ENCODE measurements at regions not wholly inside any gene's neighbourhood (a gene's known extent, or its start where the extent isn't known, plus 50 kb on each side); places are given as distances from the start of the nearest gene placed in this dataset.
A peak's percentile ranks its signal among the peaks of the same experiment; 100 is the strongest.

DNA sequence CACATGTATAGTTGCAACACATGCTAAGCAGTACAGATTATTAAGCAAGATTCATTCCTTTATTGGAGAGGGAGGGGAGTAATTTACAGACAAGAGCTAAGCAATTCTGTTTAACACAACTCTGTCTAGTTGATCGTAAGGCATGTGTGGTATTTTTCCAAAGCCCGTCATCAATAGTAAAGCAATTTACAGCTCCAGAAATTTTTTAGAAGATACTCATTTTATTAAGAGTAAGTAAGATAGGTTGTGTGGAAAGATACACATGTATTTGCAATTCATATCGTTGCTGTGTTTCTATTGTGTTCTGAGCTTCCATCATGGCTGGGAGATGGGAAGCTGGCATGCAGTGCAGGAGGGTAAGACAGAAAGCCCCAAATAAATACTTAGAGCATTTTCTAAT, 289.2 kb upstream of the TMEM161B start:
- no peaks in the 10 kb centered on the region for H3K27me3 Mint-ChIP-seq (ENCODE audit: low read depth)

DNA sequence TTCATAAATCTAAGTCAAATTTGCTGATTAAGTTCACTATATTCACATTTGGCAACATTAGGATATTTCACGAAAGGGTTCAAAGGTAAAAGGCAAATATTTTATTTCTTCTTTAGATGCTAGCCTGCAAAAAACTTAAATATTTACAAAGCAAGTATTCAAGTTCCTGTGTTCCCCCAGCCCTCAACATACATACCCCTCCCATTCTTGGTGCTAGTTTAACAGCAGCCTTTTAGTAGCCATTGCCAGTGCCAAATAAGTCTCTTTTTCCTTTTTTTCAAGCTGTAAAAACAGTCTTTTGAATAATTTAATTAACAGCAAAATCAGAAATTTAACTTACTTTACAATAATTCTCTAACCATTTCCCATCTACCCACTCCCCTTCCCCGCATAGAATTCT, 288.5 kb upstream of the TMEM161B start:
- H3K36me3 Mint-ChIP-seq, result no peaks in the 10 kb centered on the region
- DNase-seq (ENCODE audit: low spot score) (no peak), ATAC-seq (no peak)
- H3K4me1 Mint-ChIP-seq, result peaks cover 33% of the 10 kb centered on the region
- H3K27ac Mint-ChIP-seq, result no peak overlapping the region
- ChIA-PET CTCF (interaction anchor here (1.6 kb wide), 1 partner anchor 46 kb away, joined by 3 read pairs; no protein-coding TSS in a partner anchor), POLR2A (interaction anchor here (0.6 kb wide), 1 partner anchor 48 kb away, joined by 4 read pairs; no protein-coding TSS in a partner anchor)
- no peaks in the 10 kb centered on the region for H3K27me3 Mint-ChIP-seq (ENCODE audit: low read depth)
- H3K4me3 Mint-ChIP-seq, result no peak overlapping the region
- TF ChIP-seq HMGA2 (CRISPR knock-in tag; IDR thresholded peaks at IDR 0.05) (no peak), IRF1 (CRISPR knock-in tag; IDR thresholded peaks at IDR 0.05) (no peak), ZNF396 (CRISPR knock-in tag; IDR thresholded peaks at IDR 0.05; ENCODE audit: borderline replicate concordance) (no peak), NFYB (CRISPR knock-in tag; conservative IDR thresholded peaks at IDR 0.05; ENCODE audit: low read depth) (no peak), SOX15 (CRISPR knock-in tag; IDR thresholded peaks at IDR 0.05) (no peak), NR3C1 (CRISPR knock-in tag; conservative IDR thresholded peaks at IDR 0.05; ENCODE audit: low read depth) (no peak), MLX (CRISPR knock-in tag; IDR thresholded peaks at IDR 0.05) (no peak)
- H3K9me3 Mint-ChIP-seq, result no peaks in the 10 kb centered on the region

More for the DNA sequence above, 289.2 kb upstream of the TMEM161B start:
- Mint-ChIP-seq H3K4me1 (peaks cover 29% of the 10 kb centered on the region), H3K36me3 (no peaks in the 10 kb centered on the region), H3K9me3 (no peaks in the 10 kb centered on the region), H3K27ac (no peak overlapping the region), H3K4me3 (no peak overlapping the region)
- ChIA-PET CTCF (interaction anchor here (1.6 kb wide), 1 partner anchor 45 kb away, joined by 3 read pairs; no protein-coding TSS in a partner anchor), POLR2A (no interaction called here)
- no peak for TF ChIP-seq HMGXB4 (CRISPR knock-in tag; IDR thresholded peaks at IDR 0.05)
- no peak for TF ChIP-seq TP53 (CRISPR knock-in tag; IDR thresholded peaks at IDR 0.05)
- no peak for TF ChIP-seq FOXP4 (CRISPR knock-in tag; IDR thresholded peaks at IDR 0.05)
- no peak for TF ChIP-seq NR1H2 (CRISPR knock-in tag; IDR thresholded peaks at IDR 0.05)
- TF ChIP-seq SMAD4 (CRISPR knock-in tag; IDR thresholded peaks at IDR 0.05), result no peak
- TF ChIP-seq ZNF423 (CRISPR knock-in tag; IDR thresholded peaks at IDR 0.05), result no peak
- no peak for TF ChIP-seq ATF1 (CRISPR knock-in tag; IDR thresholded peaks at IDR 0.05)
- no peak for DNase-seq (ENCODE audit: low spot score)
- ATAC-seq, result no peak

- ChIA-PET POLR2A (no interaction called here), CTCF (interaction anchor here (1.1 kb wide), 1 partner anchor 46 kb away, joined by 3 read pairs; no protein-coding TSS in a partner anchor)
- Mint-ChIP-seq H3K4me1 (peaks cover 40% of the 10 kb centered on the region), H3K27me3 (ENCODE audit: low read depth) (no peaks in the 10 kb centered on the region), H3K27ac (no peak overlapping the region), H3K36me3 (no peaks in the 10 kb centered on the region), H3K9me3 (no peaks in the 10 kb centered on the region), H3K4me3 (no peak overlapping the region)
- no peak for TF ChIP-seq NR3C1 (CRISPR knock-in tag; conservative IDR thresholded peaks at IDR 0.05; ENCODE audit: low read depth)
- TF ChIP-seq ATF1 (CRISPR knock-in tag; IDR thresholded peaks at IDR 0.05), result no peak
- no peak for TF ChIP-seq JAZF1 (CRISPR knock-in tag; IDR thresholded peaks at IDR 0.05)
- no peak for TF ChIP-seq JUN (CRISPR knock-in tag; IDR thresholded peaks at IDR 0.05)
- no peak for TF ChIP-seq RORB (CRISPR knock-in tag; IDR thresholded peaks at IDR 0.05)
- no peak for TF ChIP-seq ERG (CRISPR knock-in tag; IDR thresholded peaks at IDR 0.05)
- no peak; the same call in 1 of the 2 replicates for TF ChIP-seq TEAD1 (CRISPR knock-in tag; IDR thresholded peaks at IDR 0.05)
- TF ChIP-seq SOX15 (CRISPR knock-in tag; IDR thresholded peaks at IDR 0.05), result no peak
- peak; percentile 23 for DNase-seq (ENCODE audit: low spot score)
- peak; percentile 87 for ATAC-seq
These were observed 287.8 kb upstream of the TMEM161B start for GRCh38 chr5:88556406-88556805.
